Motor neuron (in vitro differentiated cells): ENCODE measurements at regions not wholly inside any gene's neighbourhood (a gene's known extent, or its start where the extent isn't known, plus 50 kb on each side); places are given as distances from the start of the nearest gene placed in this dataset.
A peak's percentile ranks its signal among the peaks of the same experiment; 100 is the strongest.

ENCODE experiments used
- ATAC-seq, 8 experiments: fragments of 200-7000 bp; cut with Tn5 transposase; replicated peaks in 6 of 8; 2 replicates each; pipeline ENCODE4 v1.8.0; 2021; ENCODE audit warnings: mild to moderate bottlenecking in 8 of 8, moderate library complexity in 8 of 8
- H3K27ac ChIP-seq, 2 donors: fragments of 250-450 bp; sonication (Bioruptor Pico); 2 replicates each; pipeline ENCODE4 v1.9.0; 2021; ENCODE audit warnings: antibody characterized with exemption in 2 of 2, mild to moderate bottlenecking in 2 of 2, moderate library complexity in 1 of 2
- H3K4me1 ChIP-seq, 2 donors: fragments of 250-450 bp; sonication (Bioruptor Pico); replicated peaks in 1 of 2; 2 replicates each; pipeline ENCODE4 v1.6.1; 2021; ENCODE audit warnings: antibody characterized with exemption in 2 of 2, mild to moderate bottlenecking in 2 of 2, moderate library complexity in 1 of 2
- H3K4me3 ChIP-seq, 5 donors: fragments of 250-450 bp; sonication (Bioruptor Pico); 2 replicates each; pipeline ENCODE4 v1.9.0; 2021; ENCODE audit warnings: antibody characterized with exemption in 5 of 5, mild to moderate bottlenecking in 5 of 5, moderate library complexity in 4 of 5
- WGBS, 10 experiments: fragments of 450-650 bp; shearing (Covaris generic); methylation state at CpG; one replicate each; pipeline ENCODE4 v1.0.0; 2022; 5-methylcytosine and 5-hydroxymethylcytosine counted together
- in situ Hi-C, 9 experiments: fragments of 400-800 bp; cut with MboI; loops; one replicate each; pipeline ENCODE4 v1.15.0; 2021; ENCODE audit warnings: low sequenced_read_pairs in 9 of 9, low pct_unique_long_range_greater_than_20kb in 2 of 9; ENCODE audit not compliant: unreplicated experiment in 9 of 9

GRCh38 chr15:29472901-29473445 is 203.4 kb upstream of the NSMCE3 start:
- in situ Hi-C loops = no loop called here
- 0 to 87% (median 68%) methylated on average over 1 to 3 of the region's 4 CpGs; no CpG with 5 or more reads in 4 of the 10 experiments for WGBS, 10 experiments
- ATAC-seq = peak in 3 of 8 experiments; percentile 63 to 95 (median 67)
- no peak overlapping the region for H3K4me3 ChIP-seq
- H3K27ac ChIP-seq = no peak overlapping the region
- H3K4me1 ChIP-seq = peaks cover 7 to 12% of the 10 kb centered on the region in 2 donors

GRCh38 chr15:29471757-29472156 is 202.1 kb upstream of the NSMCE3 start:
- in situ Hi-C loops = no loop called here

GRCh38 chr15:29471306-29471705 is 201.7 kb upstream of the NSMCE3 start:
- 18 to 100% (median 90%) methylated on average over 2 to 12 of the region's 13 CpGs; no CpG with 5 or more reads in 2 of the 10 experiments for WGBS, 10 experiments
- peaks cover 7 to 12% of the 10 kb centered on the region in 2 donors for H3K4me1 ChIP-seq
- H3K27ac ChIP-seq = no peak overlapping the region
- no peak overlapping the region for H3K4me3 ChIP-seq
- no peak for ATAC-seq
- in situ Hi-C loops = no loop called here

More at GRCh38 chr15:29471757-29472156, 202.1 kb upstream of the NSMCE3 start:
- Histone ChIP-seq H3K4me3 (no peak overlapping the region), H3K27ac (no peak overlapping the region), H3K4me1 (peaks cover 7 to 12% of the 10 kb centered on the region in 2 donors)
- ATAC-seq = no peak
- 90 to 94% (median 93%) methylated on average over 2 to 3 of the region's 4 CpGs; no CpG with 5 or more reads in 7 of the 10 experiments for WGBS, 10 experiments

GRCh38 chr15:29470794-29471193 is 201.2 kb upstream of the NSMCE3 start:
- Histone ChIP-seq H3K4me3 (no peak overlapping the region), H3K27ac (no peak overlapping the region), H3K4me1 (peaks cover 7 to 12% of the 10 kb centered on the region in 2 donors)
- in situ Hi-C loops = no loop called here
- WGBS, 10 experiments = 0 to 100% (median 69%) methylated on average over 1 to 3 of the region's 3 CpGs; no CpG with 5 or more reads in 5 of the 10 experiments
- peak in 4 of 8 experiments; percentile 20 to 86 (median 54) for ATAC-seq

- ATAC-seq = peak in 3 of 8 experiments; percentile 6 to 42 (median 18)
- in situ Hi-C loops = no loop called here
- WGBS, 10 experiments = 11 to 95% (median 87%) methylated on average over 4 to 7 of the region's 14 CpGs; no CpG with 5 or more reads in 6 of the 10 experiments
- no peak overlapping the region for H3K27ac ChIP-seq
- peaks cover 7 to 12% of the 10 kb centered on the region in 2 donors for H3K4me1 ChIP-seq
- no peak overlapping the region for H3K4me3 ChIP-seq
Observed at GRCh38 chr15:29470311-29470710, 200.7 kb upstream of the NSMCE3 start.

GRCh38 chr15:29468899-29469298 is 199.3 kb upstream of the NSMCE3 start:
- WGBS, 10 experiments = 20 to 100% (median 80%) methylated on average over 1 to 10 of the region's 10 CpGs
- Histone ChIP-seq H3K4me3 (no peak overlapping the region), H3K4me1 (peaks cover 7 to 11% of the 10 kb centered on the region in 2 donors), H3K27ac (no peak overlapping the region)
- in situ Hi-C loops = no loop called here
- ATAC-seq = no peak

GRCh38 chr15:29467091-29467490 is 197.5 kb upstream of the NSMCE3 start:
- peak in 2 of 8 experiments; percentile 55 to 80 for ATAC-seq
- WGBS, 10 experiments = 14 to 100% (median 20%) methylated on average over 1 to 4 of the region's 4 CpGs; no CpG with 5 or more reads in 5 of the 10 experiments
- in situ Hi-C loops = no loop called here
- Histone ChIP-seq H3K4me3 (no peak overlapping the region), H3K4me1 (peaks cover 0 to 7% of the 10 kb centered on the region in 2 donors), H3K27ac (no peak overlapping the region)

- in situ Hi-C loops = no loop called here
- no CpG with 5 or more reads among the region's 4 CpGs for WGBS, 10 experiments
- Histone ChIP-seq H3K27ac (no peak overlapping the region), H3K4me1 (peaks cover 0 to 7% of the 10 kb centered on the region in 2 donors), H3K4me3 (no peak overlapping the region)
- ATAC-seq = no peak
Observed at GRCh38 chr15:29466292-29466691, 196.7 kb upstream of the NSMCE3 start.

- WGBS, 10 experiments = 20 to 100% (median 92%) methylated on average over 1 to 6 of the region's 6 CpGs
- Histone ChIP-seq H3K27ac (no peak overlapping the region), H3K4me1 (peaks cover 0 to 7% of the 10 kb centered on the region in 2 donors), H3K4me3 (no peak overlapping the region)
- in situ Hi-C loops = no loop called here
- ATAC-seq = no peak
Observed at GRCh38 chr15:29465816-29466215, 196.2 kb upstream of the NSMCE3 start.

GRCh38 chr15:29465196-29465595 is 195.6 kb upstream of the NSMCE3 start:
- 10 to 100% (median 86%) methylated on average over 1 to 3 of the region's 3 CpGs; no CpG with 5 or more reads in 2 of the 10 experiments for WGBS, 10 experiments
- no peak for ATAC-seq
- Histone ChIP-seq H3K4me1 (peaks cover 0 to under 1% of the 10 kb centered on the region in 2 donors), H3K4me3 (no peak overlapping the region), H3K27ac (no peak overlapping the region)
- in situ Hi-C loops = no loop called here

- Histone ChIP-seq H3K4me3 (no peak overlapping the region), H3K4me1 (no peaks in the 10 kb centered on the region), H3K27ac (no peak overlapping the region)
- ATAC-seq = no peak
- 0 to 90% (median 33%) methylated on average over 1 to 3 of the region's 3 CpGs; no CpG with 5 or more reads in 3 of the 10 experiments for WGBS, 10 experiments
- in situ Hi-C loops = no loop called here
Observed at GRCh38 chr15:29461877-29462276, 192.3 kb upstream of the NSMCE3 start.

- Histone ChIP-seq H3K4me3 (no peak overlapping the region), H3K4me1 (peaks cover 2 to 14% of the 10 kb centered on the region in 2 donors), H3K27ac (no peak overlapping the region)
- in situ Hi-C loops = no loop called here
- ATAC-seq = no peak
- WGBS, 10 experiments = 13 to 95% (median 80%) methylated on average over 1 to 7 of the region's 7 CpGs; no CpG with 5 or more reads in 2 of the 10 experiments
Observed at GRCh38 chr15:29458361-29458760, 188.7 kb upstream of the NSMCE3 start.

- in situ Hi-C loops = no loop called here
- 11 to 100% (median 92%) methylated on average over 1 to 4 of the region's 6 CpGs; no CpG with 5 or more reads in 2 of the 10 experiments for WGBS, 10 experiments
- peaks cover 8 to 20% of the 10 kb centered on the region in 2 donors for H3K4me1 ChIP-seq
- no peak overlapping the region for H3K4me3 ChIP-seq
- ATAC-seq = peak in 5 of 8 experiments; percentile 20 to 76 (median 38)
- no peak overlapping the region for H3K27ac ChIP-seq
Observed at GRCh38 chr15:29457729-29458128, 188.1 kb upstream of the NSMCE3 start.

- Histone ChIP-seq H3K4me3 (no peak overlapping the region), H3K4me1 (peaks cover 14 to 28% of the 10 kb centered on the region in 2 donors), H3K27ac (no peak overlapping the region)
- no peak for ATAC-seq
- in situ Hi-C loops = no loop called here
- 31 to 100% (median 86%) methylated on average over 1 to 7 of the region's 8 CpGs; no CpG with 5 or more reads in 1 of the 10 experiments for WGBS, 10 experiments
Observed at GRCh38 chr15:29456964-29457363, 187.3 kb upstream of the NSMCE3 start.
